ENCODE measurements at regions not wholly inside any gene's neighbourhood (a gene's known extent, or its start where the extent isn't known, plus 50 kb on each side); places are given as distances from the start of the nearest gene placed in this dataset.
"Not testable (repeated sequence)": the region's sequence is repeated elsewhere in the genome, so short reads cannot be mapped to it uniquely, and the experiment has no call there.

DNA sequence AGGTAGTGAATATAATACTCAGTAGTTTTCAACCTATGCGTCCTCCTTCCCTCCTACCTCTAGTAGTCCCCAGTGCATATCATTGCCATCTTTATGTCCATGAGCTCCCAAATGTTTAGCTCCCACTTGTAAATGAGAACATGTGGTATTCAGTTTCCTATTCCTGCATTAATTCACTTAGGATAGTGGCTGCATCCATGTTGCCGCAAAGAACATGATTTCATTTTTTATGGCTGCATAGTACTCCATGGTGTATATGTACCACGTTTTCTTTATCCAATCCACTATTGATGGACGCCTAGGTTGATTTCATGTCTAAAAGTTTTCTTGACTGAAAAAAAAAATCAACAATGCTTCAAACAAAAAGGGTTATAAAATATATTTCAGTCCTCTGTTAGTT, 303.4 kb upstream of the SGCG start:
- H3K27me3 ChIP-seq = no peaks in the 10 kb centered on the region
- H3K9me3 ChIP-seq = no peaks in the 10 kb centered on the region
- no peaks in the 10 kb centered on the region for H3K4me1 ChIP-seq
- intact Hi-C loops (cut with DNase I; ENCODE audit: low total_unique reads) = no loop called here
- WGBS, 2 donors = 89 to 95% methylated on average over 4 of the region's 4 CpGs
- no peak overlapping the region for H3K27ac ChIP-seq
- no peaks in the 10 kb centered on the region for H3K36me3 ChIP-seq (ENCODE audit: low read depth, missing control alignments)
- no peak overlapping the region for H3K4me3 ChIP-seq
- TF ChIP-seq, protein P1, sequence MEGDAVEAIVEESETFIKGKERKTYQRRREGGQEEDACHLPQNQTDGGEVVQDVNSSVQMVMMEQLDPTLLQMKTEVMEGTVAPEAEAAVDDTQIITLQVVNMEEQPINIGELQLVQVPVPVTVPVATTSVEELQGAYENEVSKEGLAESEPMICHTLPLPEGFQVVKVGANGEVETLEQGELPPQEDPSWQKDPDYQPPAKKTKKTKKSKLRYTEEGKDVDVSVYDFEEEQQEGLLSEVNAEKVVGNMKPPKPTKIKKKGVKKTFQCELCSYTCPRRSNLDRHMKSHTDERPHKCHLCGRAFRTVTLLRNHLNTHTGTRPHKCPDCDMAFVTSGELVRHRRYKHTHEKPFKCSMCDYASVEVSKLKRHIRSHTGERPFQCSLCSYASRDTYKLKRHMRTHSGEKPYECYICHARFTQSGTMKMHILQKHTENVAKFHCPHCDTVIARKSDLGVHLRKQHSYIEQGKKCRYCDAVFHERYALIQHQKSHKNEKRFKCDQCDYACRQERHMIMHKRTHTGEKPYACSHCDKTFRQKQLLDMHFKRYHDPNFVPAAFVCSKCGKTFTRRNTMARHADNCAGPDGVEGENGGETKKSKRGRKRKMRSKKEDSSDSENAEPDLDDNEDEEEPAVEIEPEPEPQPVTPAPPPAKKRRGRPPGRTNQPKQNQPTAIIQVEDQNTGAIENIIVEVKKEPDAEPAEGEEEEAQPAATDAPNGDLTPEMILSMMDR (IDR thresholded peaks at IDR 0.05) = no peak
- TF ChIP-seq POLR2A (IDR thresholded peaks at IDR 0.05) = no peak
- no peak for DNase-seq

DNA sequence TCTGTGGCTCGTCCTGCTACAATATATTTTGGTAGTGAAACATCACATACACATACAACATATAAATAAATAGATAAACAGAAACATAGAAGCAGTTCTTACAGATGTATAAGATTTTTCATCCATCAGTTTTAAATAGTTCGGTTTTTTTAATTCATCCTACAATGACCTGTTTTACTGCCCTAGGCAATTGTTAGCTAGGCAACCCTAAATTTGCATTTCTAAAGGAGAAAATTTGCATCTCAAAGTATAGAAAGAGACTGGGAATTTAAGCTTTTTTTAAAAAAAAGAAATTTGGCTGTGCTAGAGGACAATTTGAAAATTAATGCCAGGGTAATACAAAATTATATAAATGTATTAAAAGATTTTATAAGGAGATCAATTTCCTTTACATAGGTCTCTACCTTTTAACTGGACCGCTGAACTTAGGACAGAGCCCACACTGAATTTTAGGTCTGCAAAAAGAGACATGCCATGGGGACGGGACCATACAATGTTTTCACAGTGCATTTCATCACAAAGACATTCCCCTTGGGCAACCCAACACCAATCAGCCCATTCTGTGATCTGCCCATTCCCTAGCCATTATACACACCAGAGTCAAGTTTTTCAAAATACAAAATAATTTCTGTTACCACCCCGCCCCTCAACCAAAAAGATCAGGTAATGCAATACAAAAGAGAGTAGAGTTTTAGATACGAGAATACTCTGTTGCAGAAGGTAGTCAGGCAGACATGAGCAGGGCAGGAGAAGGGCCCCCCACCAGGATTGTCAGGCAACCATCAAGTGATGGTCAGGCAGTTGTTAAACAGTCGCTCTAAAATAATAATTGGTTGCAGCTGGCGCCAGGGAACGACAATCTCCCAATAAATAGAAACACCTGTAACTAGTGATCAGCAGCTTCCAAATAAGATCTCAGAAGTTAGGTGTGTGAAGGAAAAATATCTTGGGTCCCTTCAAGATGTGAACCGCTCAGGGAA, 299.7 kb upstream of the SGCG start:
- H3K27me3 ChIP-seq = no peaks in the 10 kb centered on the region
- intact Hi-C loops (cut with DNase I; ENCODE audit: low total_unique reads) = no loop called here
- no peak overlapping the region for H3K4me3 ChIP-seq
- H3K9me3 ChIP-seq = no peaks in the 10 kb centered on the region
- WGBS, 2 donors = 88 to 90% methylated on average over 10 of the region's 10 CpGs
- no peaks in the 10 kb centered on the region for H3K4me1 ChIP-seq
- TF ChIP-seq, protein P1 (IDR thresholded peaks at IDR 0.05) = no peak
- no peak for TF ChIP-seq POLR2A (IDR thresholded peaks at IDR 0.05)
- no peaks in the 10 kb centered on the region for H3K36me3 ChIP-seq (ENCODE audit: low read depth, missing control alignments)
- no peak for DNase-seq
- H3K27ac ChIP-seq = no peak overlapping the region

DNA sequence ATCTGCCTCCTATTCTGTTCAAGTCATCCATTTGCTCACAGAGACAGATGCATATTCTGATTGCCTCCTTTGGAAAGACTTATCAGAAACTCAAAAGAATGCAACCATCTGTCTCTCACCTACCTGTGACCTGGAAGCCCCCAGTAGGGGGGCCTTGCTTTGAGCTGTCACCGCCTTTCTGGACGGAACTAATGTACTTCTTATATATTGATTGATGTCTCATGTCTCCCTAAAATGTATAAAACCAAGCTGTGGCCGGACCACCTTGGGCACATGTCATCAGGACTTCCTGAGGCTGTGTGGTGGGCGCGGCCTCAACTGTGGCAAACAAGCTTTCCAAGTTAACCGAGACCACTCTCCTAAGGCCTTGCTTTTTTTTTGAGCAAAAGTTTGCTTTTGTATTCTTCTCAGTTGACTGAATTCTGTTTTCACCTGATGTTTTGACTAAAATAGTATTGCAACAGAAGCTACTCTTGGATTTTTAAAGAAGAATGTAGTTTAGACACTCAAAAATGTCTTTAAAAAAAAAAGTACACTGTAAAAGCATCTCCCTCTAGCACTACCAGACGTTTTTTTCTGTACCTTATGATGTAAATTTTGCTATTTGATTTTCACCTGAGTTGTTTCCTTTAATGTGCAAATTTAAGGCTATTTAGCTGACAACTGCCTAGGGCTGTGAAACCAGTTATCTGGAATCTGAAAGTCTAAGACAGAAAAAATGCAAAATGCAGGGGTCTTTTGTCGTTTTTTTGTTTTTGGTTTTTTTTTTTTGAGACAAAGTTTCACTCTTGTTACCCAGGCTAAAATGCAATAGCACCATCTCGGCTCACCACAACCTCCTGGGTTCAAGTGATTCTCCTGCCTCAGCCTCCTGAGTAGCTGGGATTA, 298.8 kb upstream of the SGCG start:
- H3K9me3 ChIP-seq; intact Hi-C loops (cut with DNase I; ENCODE audit: low total_unique reads); H3K27me3 ChIP-seq; DNase-seq; H3K4me3 ChIP-seq; H3K27ac ChIP-seq; H3K4me1 ChIP-seq; H3K36me3 ChIP-seq (ENCODE audit: low read depth, missing control alignments): not testable (repeated sequence)
- WGBS, 2 donors = 71 to 86% methylated on average over 9 of the region's 9 CpGs

DNA sequence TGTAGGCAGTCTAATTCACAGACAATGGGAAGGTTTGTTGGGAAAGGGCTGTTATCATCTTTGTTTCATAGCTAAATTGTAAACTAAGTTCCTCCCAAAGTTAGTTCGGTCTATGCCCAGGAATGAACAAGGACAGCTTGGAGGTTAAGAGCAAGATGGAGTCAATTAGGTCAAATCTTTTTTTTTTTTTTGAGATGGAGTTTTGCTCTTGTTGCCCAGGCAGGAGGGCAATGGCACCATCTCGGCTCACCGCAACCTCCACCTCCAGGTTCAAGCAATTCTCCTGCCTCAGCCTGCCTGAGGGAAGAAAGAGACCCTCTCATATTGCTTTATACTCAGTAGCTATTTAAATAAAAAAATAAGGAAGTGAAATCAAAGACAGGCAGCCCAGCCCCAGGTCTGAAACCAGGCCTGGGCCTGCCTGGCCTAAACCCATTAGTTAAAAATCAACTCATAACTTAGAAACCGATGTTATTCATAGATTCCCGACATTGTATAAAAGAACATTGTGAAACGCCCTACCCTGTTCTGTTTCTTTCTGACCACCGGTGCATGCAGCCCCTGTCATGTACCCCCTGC, 297.4 kb upstream of the SGCG start:
- Histone ChIP-seq H3K27ac (no peak overlapping the region), H3K4me1 (no peaks in the 10 kb centered on the region), H3K9me3 (no peaks in the 10 kb centered on the region), H3K27me3 (no peaks in the 10 kb centered on the region), H3K4me3 (no peak overlapping the region), H3K36me3 (ENCODE audit: low read depth, missing control alignments) (no peaks in the 10 kb centered on the region)
- no peak for DNase-seq
- no peak for TF ChIP-seq POLR2A (IDR thresholded peaks at IDR 0.05)
- TF ChIP-seq, protein P1 (IDR thresholded peaks at IDR 0.05) = no peak
- 76 to 87% methylated on average over 7 of the region's 7 CpGs for WGBS, 2 donors
- intact Hi-C loops (cut with DNase I; ENCODE audit: low total_unique reads) = no loop called here

DNA sequence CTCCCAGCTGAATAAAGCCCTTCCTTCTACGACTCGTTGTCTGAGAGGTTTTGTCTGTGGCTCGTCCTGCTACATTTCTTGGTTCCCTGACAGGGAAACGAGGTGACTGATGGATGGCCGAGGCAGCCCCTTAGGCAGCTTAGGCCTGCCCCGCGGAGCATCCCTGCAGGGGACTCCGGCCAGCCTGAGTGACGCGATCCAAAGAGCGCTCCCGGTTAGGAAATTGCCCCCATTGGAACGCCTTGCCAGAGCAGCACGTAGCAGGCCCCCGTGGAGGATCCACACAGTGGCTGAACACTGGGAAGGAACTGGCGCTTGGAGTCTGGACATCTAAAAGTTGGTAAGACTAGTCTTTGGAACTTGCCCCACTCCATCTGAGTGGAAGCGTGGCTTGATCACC, 296.8 kb upstream of the SGCG start:
- WGBS, 2 donors = 88 to 89% methylated on average over 17 of the region's 17 CpGs
- Histone ChIP-seq H3K36me3 (ENCODE audit: low read depth, missing control alignments) (no peaks in the 10 kb centered on the region), H3K9me3 (no peaks in the 10 kb centered on the region), H3K4me3 (no peak overlapping the region), H3K4me1 (no peaks in the 10 kb centered on the region), H3K27ac (no peak overlapping the region), H3K27me3 (no peaks in the 10 kb centered on the region)
- TF ChIP-seq POLR2A (IDR thresholded peaks at IDR 0.05) = no peak
- TF ChIP-seq, protein P1 (IDR thresholded peaks at IDR 0.05) = no peak
- DNase-seq = no peak
- intact Hi-C loops (cut with DNase I; ENCODE audit: low total_unique reads) = no loop called here

DNA sequence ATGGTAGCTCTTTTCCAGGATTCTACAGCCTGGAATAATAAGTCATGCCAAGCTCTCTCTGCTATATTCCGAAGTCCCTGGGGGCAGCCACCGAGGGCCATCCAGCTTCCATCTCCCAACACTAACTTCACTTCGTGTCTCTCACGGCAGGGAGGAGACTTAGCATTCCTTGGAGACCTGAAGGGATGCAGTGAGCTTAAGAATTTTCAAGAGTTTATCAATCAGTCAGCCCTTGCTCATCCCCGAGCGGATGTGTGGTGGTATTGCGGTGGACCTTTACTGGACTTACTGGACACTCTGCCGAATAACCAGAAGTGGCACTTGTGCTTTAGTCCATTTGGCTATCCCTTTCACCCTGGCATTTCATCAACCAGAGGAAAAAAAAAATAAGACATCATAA, 294.7 kb upstream of the SGCG start:
- not testable (repeated sequence) for DNase-seq; H3K36me3 ChIP-seq (ENCODE audit: low read depth, missing control alignments); H3K9me3 ChIP-seq

DNA sequence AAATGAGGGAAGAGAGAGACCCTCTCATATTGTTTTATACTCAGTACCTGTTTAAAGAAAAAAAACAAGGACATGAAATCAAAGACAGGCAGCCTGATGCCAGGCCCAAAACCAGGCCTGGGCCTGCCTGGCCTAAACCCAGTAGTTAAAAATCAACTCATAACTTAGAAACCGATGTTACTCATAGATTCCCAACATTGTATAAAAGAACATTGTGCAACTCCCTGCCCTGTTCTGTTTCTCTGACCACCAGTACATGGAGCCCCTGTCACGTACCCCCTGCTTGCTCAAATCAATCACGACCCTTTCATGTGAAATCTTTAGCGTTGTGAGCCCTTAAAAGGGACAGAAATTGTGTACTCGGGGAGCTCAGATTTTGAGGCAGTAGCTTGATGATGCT, 291.4 kb upstream of the SGCG start:
- H3K36me3 ChIP-seq (ENCODE audit: low read depth, missing control alignments); H3K27ac ChIP-seq; H3K27me3 ChIP-seq; intact Hi-C loops (cut with DNase I; ENCODE audit: low total_unique reads); H3K9me3 ChIP-seq; DNase-seq; H3K4me3 ChIP-seq; H3K4me1 ChIP-seq: not testable (repeated sequence)
- 92 to 97% methylated on average over 5 of the region's 5 CpGs for WGBS, 2 donors

More for the DNA sequence above, 294.7 kb upstream of the SGCG start:
- H3K4me3 ChIP-seq; H3K4me1 ChIP-seq; H3K27ac ChIP-seq; H3K27me3 ChIP-seq; intact Hi-C loops (cut with DNase I; ENCODE audit: low total_unique reads): not testable (repeated sequence)
- whole genome bisulfite sequencing, 2 donors = 95% methylated on average over 8 of the region's 8 CpGs

All from testis (tissue), 2 donors.